ENCODE measurements at regions not wholly inside any gene's neighbourhood (a gene's known extent, or its start where the extent isn't known, plus 50 kb on each side); places are given as distances from the start of the nearest gene placed in this dataset.
"Not testable (repeated sequence)": the region's sequence is repeated elsewhere in the genome, so short reads cannot be mapped to it uniquely, and the experiment has no call there.

DNA sequence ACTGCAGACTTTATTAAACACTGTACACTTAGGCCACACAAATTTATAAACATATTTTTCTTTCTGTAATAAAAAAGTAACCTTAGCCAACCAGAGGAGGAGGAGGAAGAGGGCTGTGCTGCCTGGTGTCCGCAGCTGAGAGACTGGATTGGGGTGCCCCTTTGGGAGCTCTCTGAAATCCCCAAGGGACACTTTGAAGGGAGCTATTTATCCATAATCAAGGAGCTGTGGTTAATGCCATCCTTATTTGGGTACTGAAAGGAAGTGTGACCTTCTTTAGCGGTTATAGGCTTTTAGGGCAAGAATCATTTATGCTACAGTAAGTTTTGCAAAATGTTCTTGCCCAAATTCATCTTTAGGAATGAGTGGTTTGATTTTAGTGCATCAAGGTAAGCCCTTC is 125.8 kb downstream of the RASSF10 start:
- FAIRE-seq, result no peak
- no peak for DNase-seq (ENCODE audit: low spot score)

DNA sequence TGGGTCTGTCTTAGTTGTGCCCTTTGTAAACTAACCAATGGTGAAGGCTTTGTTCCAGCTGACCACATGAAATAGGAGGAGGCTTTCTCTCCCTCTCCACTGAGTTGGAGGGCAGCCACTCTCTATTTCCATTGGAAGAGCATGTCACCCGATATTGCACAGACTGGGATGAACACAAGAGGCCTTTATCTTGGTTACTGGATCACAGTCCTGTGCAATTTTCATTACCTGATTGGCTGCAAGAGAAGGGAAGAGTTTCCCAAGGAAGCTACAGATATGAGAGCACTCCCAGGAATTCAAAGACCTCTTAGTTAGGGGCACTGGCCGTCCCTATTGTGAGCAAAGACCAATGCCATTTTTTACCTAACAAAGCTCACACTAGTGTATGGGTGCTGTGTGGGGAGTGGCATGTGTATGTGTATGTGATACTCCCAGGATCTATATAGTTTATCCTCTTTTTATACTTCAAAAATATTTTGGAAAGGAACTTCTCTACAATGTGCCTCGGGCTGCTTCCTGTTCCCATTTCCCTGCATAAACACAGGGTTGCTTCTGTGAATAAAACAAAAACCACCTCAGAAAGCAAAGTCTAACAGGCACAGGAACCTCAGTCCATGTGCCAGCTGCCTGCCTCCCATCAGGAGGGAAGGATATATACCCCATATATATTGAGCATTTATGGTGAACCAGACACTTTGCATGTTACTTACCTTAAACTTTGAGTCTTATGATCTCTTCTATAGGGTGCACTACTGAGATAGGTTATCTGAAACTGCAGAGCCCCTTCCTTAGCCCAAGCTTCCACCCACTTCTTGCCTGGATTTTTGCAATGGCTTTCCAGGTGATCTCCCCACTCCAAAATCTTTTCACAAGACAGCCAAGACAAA is 126.5 kb downstream of the RASSF10 start:
- DNase-seq (ENCODE audit: low spot score), result peak; percentile 70
- no peak for FAIRE-seq

DNA sequence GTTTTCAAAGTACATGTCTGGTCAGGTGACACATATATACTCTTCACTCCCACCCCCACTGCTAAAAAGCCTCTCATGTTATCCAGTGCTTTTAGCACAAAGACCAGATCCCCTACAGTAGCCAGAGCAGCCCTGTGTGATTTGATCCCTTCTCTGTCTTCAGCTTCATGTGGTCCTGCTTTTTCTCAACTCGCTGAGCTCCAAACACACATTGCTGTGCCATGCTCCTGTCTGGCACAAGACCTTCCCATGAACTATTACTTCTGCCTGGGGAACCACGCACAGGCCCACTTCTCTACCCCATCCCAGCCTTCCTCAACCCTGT is 127.1 kb downstream of the RASSF10 start:
- FAIRE-seq (no peak), DNase-seq (ENCODE audit: low spot score) (no peak)

DNA sequence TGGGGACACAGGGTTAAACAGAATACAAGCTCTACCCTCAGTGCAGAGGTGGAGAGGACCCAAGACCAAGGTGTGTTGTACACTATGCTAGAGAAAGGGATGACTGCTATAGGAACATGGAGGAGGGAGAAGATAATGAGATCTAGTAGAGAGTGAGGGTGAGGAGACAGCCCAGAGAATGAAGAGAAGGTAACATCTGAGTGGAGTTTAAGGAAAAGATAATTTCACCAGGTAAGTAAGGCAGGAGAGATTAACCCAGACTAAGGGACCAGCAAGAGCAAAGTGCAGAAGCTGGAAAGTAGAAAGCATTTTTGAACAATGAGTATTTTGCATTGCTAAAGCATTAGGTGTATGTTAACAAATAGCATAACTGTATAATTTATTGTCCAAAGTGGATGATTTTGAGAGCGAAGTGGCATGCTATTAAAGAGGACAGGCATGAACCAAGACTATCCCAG is 128.8 kb downstream of the RASSF10 start:
- no peak for FAIRE-seq
- no peak for DNase-seq (ENCODE audit: low spot score)

DNA sequence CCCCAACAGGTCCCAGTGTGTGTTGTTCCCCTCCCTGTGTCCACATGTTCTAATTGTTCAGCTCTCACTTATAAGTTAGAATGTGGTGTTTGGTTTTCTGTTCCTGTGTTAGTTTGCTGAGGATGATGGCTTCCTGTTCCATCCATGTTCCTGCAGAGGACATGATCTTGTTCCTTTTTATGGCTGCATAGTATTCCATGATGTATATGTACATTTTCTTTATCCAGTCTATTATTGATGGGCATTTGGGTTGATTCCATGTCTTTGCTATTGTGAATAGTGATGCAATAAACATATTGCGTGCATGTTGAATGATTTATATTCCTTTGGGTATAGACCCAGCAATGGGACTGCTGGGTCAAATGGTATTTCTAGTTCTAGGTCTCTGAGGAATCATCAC is 130.0 kb downstream of the RASSF10 start:
- DNase-seq (ENCODE audit: low spot score); FAIRE-seq: not testable (repeated sequence)

DNA sequence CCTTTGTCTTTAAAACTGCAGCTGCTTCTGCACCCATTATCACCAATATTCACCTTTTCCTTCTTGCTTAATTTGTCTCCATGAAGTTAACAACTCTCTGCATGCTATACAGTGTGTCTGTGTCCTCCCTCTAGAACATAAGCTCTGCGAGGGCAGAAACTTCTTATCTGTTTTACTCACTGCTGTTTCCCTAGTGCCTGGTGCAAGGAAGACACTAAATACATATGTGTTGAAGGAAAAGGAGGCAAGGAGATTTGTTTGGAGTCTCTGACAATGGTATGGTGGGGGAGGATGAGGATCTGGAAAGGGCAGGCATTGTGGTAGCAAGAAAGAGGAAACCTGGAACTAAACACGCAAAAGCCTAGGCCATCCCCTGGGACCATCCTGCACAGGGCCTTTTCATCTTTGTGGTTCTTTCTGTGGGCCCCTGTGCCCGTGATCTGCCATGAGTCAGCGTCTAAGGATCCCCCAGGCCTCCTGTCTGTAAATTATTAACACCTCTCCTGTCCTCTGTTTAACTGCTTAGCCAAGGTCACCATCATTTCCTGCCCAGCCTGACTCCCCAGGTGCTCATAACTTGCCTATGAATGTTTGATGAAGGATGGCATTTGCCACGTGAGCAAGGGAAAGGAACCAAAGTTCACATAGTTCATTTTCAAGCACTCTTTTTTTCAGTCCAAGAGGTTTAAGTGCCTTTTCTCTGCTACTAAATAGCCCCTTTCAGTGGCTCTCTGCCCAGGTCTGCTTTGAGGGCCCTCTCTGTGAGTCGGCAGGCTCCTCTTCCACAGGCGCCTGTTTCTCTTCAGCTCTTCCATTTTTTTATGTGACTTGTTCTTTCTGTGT is 131.1 kb downstream of the RASSF10 start:
- peak; percentile 98 for DNase-seq (ENCODE audit: low spot score)
- FAIRE-seq, result peak; percentile 95

DNA sequence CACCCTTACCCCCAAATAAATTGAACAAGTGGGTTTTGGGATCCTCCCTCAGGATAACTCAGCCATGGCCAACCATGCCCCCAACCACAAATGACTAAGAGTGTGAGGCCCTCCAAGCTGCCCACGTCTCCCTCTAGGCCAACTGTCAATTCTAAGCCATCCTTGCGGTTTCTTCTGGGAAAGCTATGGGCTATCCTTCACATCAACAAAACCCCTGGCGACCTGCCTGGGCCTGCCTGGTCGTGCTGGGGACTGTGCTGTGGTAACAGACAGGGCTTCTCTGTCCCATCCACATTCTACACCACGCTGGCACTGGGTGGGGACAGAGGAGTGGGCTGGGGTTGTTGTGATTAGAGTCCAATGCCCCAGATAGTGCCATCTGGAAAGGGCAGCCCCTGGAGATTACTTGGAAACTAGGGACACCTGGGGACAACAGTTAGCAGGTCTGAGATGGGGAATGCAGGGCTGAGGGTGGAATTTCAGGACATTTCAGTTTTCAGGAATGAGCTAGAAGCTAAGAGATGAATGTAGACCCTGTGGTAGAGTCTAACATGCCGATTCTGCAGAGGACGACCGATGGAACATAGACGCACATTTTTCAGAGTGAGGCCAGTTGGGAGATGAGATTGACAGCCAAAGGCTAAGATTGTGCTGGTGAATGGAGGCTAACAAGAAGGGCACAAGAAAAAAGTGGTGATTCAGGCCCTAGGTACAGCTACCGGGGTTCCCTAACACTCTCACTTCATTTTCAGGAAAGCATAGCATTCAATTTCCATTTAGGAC is 131.9 kb downstream of the RASSF10 start:
- FAIRE-seq (no peak), DNase-seq (ENCODE audit: low spot score) (peak; percentile 93)

DNA sequence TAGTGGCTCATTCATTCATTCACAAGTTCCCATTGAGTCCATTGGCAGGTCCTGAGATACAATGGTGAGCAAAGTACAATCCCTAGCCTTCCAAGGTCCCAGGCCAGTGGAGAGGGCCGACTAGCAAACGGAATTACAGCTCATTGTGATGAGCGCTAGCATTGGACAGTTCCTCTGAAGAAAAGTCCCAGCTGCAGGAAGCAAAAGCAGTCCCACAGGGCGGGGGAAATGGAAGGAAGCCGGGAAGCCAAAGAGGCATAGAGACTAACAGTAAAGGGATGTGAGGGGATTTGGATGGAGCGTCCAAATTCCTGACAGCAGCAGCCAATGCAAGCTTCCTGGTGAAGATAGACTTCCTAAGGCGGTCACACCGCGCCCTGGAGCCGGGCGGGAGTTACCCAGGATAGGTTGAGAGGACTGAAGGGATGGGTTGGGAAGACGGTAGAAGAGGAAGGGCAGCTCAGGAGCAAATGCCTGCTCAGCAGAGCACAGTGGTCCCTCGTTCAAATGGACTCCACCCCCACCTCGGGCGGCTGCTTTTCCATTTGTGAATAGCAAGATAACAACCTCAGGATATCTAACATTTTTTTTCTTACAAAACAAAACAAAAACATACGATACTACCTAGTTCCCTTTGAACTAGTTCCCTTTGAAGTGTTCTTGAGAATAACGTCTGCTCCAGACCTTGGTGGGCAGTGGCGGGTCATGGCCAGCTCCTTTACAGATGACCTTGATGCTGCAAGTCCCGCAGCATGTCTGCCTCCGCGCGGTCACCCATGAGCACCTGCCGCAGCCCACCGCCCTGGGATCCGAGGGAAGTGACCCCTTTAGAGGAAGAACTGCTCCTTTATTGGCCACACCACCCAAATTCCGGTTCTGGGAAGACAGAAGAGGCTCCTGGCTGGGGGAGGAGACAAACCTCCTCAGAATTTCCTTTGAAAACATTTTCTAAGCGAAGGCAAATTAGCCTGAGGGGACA is 132.9 kb downstream of the RASSF10 start:
- FAIRE-seq (no peak), DNase-seq (ENCODE audit: low spot score) (no peak)

DNA sequence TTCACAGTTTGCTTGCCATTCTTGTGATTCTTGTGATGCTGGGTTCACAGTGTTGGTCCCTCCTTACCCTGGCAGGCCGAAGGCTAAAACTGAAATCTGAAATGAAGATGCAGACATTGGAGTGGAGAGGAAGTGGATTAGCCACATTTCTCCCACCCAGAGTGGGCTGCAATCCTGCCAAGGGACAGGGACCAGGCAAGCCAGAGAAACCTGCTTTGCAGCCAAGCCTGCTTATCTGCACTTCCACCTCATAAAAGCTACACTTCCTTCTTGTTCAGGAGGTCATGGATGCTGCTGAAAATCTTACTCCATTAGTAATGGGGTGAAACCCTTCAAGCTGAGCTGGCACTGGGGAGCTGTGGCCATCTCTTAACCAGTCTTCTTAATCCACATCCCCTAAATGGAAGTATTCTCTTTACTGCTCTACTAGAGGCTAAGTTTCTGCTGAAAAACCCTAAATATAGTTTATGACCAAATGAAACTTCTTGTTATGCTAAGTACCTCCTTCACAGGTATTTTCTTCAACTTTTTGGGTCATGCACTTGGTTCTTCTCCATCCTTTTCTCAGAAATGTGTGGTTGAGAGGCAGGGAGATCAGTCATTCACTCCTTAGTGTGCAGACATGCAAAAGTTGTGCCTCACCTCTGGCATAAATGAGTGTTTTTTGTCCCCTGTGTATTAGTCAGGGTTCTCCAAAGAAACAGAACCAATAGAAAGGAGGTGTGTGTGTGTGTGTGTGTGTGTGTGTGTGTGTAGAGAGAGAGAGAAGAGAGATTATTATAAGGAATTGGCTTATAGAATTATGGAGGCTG is 133.9 kb upstream of the BMAL1 start:
- no peak for DNase-seq (ENCODE audit: low spot score)
- no peak for FAIRE-seq

DNA sequence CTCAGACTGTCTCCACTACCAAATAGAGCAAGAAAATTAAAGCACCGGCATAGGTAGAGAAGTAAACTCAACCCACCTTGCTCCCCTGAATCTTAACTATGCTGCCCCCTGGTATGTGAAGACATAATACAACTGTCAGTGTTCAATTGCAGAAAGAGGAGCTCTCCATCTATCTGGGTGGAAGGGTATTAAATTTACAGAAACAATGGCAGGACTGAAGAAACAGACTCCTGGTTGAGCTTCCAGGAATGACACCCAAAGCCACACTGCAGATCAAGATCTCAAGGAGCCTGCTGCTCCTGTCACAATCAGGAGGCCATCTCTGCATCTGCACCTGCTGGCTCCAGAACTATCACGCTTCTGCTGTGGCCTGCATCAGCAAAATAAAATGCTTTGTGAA is 132.1 kb upstream of the BMAL1 start:
- FAIRE-seq (no peak), DNase-seq (ENCODE audit: low spot score) (no peak)

DNA sequence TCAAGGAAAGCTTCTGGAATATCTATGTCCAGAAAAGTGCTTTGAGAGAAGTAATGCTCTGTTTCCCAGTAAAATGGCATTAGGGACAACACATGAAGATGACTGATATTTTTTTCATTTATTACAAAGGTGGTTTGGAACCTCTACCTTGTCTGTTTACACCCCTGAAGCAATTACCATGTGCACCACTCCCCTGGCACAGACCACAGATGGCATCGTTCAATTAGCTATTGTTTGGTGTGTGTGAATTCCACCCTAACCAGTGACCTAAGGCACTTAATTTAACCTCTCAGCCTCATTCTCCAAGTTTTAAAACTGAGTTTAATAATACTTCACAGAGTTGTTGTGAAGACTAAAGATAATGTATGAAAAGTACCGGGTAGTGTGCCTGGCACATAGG is 127.6 kb upstream of the BMAL1 start:
- no peak for FAIRE-seq
- DNase-seq (ENCODE audit: low spot score), result no peak

DNA sequence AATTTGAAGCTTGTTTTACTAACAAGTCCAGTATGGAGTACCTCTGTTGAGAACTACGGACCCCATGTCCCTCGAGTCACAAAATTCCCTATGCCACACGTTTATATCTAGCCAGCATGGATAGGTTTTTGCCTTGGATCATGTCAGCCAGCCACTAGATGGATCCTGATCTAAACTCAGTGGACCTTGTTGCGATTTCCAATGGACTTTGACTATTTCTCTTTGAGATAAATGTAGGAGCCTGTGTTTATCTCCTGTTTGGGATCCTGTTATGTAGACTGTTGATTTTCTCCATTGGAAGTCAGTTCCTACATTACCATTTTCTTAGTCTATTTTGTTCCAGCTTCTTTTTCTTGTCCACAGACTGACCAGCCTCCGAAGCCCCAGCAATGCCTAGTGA is 127.1 kb upstream of the BMAL1 start:
- DNase-seq (ENCODE audit: low spot score) (no peak), FAIRE-seq (no peak)

DNA sequence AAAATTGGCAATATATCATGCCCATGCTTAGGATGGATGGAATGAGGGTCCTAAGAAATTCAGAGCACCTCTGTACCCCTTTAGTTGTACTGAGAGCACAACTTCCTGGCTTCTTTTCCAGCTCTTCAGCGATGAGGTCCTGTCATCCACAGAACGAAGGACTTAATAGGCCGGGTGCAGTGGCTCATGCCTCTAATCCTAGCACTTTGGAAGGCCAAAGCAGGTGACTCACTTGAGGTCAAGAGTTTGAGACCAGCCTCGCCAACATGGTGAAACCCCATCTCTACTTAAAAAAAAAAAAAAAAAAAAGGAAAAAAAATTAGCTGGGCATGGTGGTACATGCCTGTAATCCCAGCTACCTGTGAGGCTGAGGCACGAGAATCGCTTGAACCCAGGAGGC is 125.3 kb upstream of the BMAL1 start:
- DNase-seq (ENCODE audit: low spot score) (no peak), FAIRE-seq (no peak)

DNA sequence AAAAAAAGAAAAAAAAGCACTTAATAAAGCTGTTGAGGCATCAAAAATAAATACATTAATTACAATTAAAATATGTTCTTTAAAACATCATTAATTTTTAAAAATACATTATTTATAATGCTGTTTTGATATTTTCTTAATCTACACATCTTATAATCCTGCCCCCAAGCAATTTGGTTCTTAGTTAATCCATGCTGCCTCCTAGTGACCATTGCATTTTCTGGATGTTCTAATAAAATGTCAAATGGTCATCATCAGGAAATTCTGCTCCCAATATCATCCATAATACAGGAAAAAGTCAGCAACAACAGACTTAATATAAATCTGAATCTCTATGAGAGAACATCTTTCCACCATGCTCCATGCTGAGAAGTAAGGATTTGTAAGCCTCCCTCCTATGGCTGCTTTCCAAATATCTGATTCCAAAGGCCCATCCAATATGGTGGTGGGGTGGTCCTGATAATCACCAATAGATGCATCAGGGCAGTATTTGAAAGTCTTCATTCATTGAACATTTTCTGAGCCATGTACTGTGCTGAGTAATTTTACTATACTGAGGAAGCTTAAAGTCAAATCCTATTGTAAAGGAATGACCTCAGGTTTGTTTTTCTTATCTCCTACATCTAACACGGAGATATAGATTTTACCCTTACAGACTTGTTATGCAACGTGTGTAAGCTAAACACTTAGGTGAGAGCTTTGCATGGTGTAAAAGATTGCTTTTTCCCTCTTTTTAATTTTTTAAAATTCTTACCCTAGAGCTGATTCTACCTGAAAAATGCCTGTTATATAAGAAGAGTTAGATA is 124.7 kb upstream of the BMAL1 start:
- FAIRE-seq (peak; percentile 65), DNase-seq (ENCODE audit: low spot score) (peak; percentile 7)

DNA sequence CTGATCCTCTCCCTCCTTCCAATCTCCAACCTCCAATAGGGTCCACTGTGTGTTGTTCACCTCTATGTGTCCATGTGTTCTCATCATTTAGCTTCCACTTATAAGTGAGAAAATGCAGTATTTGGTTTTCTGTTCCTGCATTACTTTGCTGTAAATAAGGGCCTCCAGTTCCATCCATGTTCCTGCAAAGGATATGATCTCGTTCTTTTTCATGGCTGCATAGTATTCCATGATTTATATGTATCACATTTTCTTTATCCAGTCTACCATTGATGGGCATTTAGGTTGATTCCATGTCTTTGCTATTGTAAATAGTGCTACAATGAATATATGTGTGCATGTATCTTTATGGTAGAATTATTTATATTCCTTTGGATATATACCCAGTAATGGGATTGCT is 123.2 kb upstream of the BMAL1 start:
- not testable (repeated sequence) for FAIRE-seq; DNase-seq (ENCODE audit: low spot score)

DNA sequence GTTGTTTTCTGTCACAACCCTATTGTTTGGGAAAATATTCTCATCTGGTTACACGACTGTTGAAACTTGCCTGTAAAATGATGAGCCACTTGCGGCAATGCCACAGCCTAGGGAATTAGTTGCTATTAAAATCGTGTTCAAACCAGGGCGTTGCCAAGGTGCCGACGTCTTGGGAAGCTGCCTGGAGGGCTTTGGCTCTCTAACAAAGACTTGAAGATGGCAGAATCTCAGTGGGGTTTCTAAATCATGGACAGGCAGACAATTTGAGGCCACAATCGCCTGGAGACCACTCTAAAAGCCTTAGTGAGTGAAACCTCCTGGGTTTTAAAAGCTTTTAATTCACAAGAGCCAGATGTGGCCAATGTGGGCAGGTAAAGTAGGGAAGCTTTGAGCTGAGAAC is 117.2 kb upstream of the BMAL1 start:
- DNase-seq (ENCODE audit: low spot score) (no peak), FAIRE-seq (no peak)

DNA sequence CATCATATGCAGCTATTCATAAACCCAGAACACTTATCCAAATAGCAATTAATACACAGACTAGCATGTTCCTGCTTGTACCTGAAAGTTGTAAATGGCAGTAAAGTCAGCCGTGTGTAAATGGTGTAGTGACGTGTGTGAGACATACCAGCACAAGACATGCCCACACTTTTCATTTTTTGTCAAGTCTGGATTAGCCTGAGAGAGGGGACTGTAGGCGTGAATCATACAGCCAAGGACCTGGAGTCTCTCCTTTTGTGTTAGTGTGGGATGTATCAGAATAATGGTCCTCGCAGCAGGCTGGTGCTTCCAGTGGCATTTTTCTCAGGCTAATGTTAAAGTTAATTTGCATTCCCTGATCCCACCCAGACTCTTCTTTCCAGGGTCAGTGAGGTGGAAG is 116.8 kb upstream of the BMAL1 start:
- FAIRE-seq, result no peak
- DNase-seq (ENCODE audit: low spot score), result no peak

DNA sequence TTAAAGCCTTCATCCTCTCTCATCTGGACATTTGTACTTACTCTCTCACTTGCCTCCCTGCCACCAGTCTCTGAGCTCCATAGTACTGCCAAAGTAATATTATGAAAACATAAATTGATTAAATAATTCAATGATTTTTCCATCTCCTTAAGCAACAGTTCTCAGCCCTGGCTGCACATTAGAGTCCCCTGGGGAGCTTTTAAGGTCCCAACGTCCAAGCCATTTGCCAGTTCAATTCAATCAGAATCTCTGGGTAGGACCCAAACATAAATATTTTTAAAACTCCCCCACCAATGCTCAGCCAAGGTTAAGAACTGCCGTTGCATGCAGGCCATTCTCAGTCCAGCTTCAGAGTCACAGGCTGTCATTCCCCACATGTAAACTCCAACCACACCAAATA is 114.4 kb upstream of the BMAL1 start:
- no peak for DNase-seq (ENCODE audit: low spot score)

DNA sequence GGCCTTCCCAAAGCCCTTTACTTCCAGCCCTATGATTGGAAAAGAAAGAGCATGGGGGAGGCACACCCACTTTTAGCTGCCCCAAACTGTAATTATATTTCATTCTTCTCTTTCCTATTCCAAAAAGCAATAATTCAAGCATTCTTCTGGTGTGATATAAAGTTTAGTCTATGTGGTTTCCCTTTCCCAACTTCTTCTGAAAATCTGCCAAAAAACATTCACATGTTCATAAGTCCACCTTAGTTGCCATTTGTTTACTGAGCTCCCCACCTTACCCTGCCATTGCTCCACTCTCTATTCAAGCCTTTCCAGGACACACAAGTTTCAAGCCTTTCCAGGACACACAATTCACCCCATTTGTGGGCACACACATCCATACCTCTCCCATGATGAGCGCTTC is 111.6 kb upstream of the BMAL1 start:
- no peak for FAIRE-seq
- no peak for DNase-seq (ENCODE audit: low spot score)

More for the DNA sequence above, 114.4 kb upstream of the BMAL1 start:
- no peak for FAIRE-seq
